GM12891 (cell line): ENCODE measurements at regions not wholly inside any gene's neighbourhood (a gene's known extent, or its start where the extent isn't known, plus 50 kb on each side); places are given as distances from the start of the nearest gene placed in this dataset.

Experiments
- PAX5 ChIP-seq: IDR thresholded peaks from 2 replicates; pipeline ENCODE4 v1.6.1; 2011; ENCODE audit warnings: low read length, moderate library complexity, mild to moderate bottlenecking; ENCODE audit not compliant: insufficient read depth, severe bottlenecking
- POLR2A ChIP-seq: IDR thresholded peaks from 2 replicates; pipeline ENCODE4 v1.6.1; 2011; ENCODE audit warnings: low read depth, low read length, control low read depth
- POLR2AphosphoS5 ChIP-seq: IDR thresholded peaks from 2 replicates; pipeline ENCODE4 v1.6.1; 2011; ENCODE audit warnings: low read depth, low read length, control low read depth
- TAF1 ChIP-seq: IDR thresholded peaks from 2 replicates; pipeline ENCODE4 v1.6.1; 2011; ENCODE audit warnings: low read depth, low read length, control low read depth

GRCh38 chr2:160989778-160990177 lies 170.4 kb upstream of the TANK start:
- no peak for TF ChIP-seq POLR2AphosphoS5
- TF ChIP-seq TAF1 = no peak
- no peak for TF ChIP-seq PAX5
- TF ChIP-seq POLR2A = no peak
